Inflammatory macrophage treated with lipopolysaccharide for 4 hours (primary cell): ENCODE measurements at regions not wholly inside any gene's neighbourhood (a gene's known extent, or its start where the extent isn't known, plus 50 kb on each side); places are given as distances from the start of the nearest gene placed in this dataset.
A peak's percentile ranks its signal among the peaks of the same experiment; 100 is the strongest.
"Not testable (repeated sequence)": the region's sequence is repeated elsewhere in the genome, so short reads cannot be mapped to it uniquely, and the experiment has no call there.

ENCODE experiments used
- DNase-seq: peaks from one replicate; pipeline ENCODE4 v3.0.0-alpha.2; 2020

GRCh38 chr15:93940226-93940625, 291.1 kb upstream of the MCTP2 start:
- no peak for DNase-seq

DNA sequence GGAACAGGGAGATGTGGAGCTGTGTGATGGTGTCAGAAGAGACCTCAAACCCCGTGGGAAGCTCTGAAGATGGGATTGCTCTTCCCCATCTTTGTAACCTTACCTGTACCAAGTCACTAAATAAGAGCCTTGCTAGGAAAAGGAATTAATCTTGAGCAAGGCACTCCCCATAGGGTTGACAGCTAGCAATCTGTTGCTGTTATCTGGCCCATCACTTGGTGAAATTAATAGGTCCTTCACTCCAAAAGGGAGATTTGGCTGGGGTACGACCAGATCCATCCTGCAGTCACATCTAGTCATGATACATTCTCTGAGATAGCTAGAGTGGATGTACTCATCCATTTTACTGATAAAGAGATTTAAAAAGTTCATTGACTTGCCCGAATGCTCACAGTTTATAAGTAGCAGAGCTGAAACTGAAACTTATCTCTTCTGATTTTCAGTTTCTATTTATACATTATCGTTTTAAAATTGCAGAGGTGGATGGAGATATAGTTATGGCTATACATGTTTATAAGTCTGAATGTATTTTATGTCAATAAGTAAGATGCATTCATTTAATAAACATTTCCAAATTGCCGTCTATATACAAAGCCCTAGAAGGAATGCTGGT, 299.1 kb upstream of the MCTP2 start:
- DNase-seq = no peak

GRCh38 chr15:93929375-93930094, 301.8 kb upstream of the MCTP2 start:
- no peak for DNase-seq

DNA sequence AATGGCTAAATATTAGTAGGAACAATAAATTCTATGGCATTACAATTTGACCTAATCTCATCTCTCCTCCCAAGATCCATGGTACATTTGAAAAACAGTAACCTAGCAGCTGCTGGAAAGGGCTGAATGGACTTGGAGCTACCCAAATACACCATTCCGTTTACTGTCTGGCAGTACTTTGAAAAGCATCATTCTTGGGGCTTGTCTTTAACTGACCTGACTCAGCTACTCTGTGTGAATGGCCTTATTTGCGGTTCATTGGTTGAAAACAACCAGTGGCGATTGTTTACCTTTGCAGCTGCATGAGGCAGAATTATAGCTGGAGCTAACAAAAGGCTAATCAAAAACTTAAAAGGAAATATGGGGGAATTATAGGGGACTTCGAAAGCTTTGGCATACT, 311.2 kb upstream of the MCTP2 start:
- no peak for DNase-seq

GRCh38 chr15:93918801-93919200, 312.6 kb upstream of the MCTP2 start:
- not testable (repeated sequence) for DNase-seq

DNA sequence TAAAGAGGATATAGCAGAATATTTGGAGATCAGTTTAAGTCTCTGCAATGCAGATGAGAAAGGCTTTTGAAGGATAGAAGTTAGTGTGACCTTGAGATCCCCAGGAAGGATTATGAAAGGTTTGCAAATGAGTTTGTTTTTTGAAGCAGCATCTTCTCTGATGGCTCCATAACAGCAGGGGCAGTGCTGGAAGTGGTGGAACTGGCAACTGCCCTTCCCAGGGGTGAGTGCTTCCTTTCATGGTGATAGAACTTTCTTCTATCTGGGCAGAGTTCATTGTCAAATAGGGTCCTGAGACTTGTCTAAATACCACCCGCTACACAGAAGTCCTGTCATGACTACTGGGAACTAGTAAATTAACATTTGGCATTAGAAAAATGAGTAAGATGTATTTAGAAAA, 314.2 kb upstream of the MCTP2 start:
- DNase-seq = no peak

DNA sequence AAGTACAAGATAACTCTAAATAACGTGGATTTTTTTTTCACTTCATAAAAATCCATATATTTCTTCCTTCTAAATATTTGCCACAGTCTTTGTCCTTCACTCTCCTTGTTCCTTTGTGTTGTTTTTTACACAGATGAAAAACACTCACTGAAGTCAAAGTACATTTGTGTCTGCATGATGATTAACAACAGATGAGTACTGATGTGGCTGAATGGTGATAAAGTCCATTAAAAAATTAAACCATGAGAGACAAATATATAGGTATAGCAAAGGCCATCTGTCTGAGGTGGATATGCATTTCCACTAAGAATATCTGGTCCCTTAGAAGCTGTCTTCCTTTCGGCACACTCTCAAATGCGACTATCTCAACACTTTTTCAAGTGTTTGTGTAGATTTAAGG, 317.5 kb upstream of the MCTP2 start:
- DNase-seq = no peak

- no peak for DNase-seq
These were observed 318.1 kb upstream of the MCTP2 start for GRCh38 chr15:93913310-93913709.

DNA sequence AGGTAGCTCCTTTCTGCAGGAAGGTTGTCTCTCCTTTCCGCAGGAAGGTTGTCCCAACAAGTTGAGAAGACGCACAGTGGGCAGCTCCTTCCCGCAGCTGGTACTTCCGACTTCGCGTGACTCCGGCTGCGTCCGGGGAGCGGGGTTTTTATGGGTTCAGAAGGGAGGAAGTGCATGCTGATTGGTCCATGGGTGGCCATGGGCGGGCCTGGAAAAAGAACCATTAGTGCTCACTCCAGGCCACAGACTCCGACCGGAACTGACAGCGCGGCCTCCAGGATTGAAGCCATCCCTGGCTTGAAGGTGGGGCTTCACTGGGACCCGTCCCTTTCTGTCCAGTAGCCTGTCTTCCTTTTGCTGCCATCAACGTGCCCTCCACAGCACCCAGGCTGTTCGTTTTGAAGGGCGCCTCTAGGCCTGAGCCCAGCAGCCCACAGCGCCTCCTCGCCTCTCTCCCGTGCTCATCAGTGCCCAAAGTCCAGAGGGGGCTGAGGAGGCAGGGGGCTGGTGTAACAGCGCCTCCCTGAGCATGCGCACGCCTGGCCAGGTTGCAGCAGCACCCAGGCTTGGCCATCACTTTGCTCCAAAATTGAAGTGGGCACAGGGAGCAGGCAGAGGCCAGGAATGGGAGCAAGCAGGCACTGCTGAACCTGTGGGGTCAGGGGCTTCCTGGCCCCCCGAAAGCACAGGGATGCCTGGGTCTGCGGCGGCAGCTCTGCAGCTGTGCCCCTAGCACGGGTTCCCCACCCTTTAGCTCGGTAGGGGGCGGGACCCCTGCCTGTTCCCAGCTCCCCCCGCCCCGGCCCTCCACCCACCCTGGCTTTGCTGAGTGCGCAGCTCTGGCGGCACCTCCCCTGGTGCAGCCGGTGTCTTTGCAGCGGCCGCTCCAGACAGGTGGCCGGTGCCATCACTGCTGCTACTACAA, 330.6 kb upstream of the MCTP2 start:
- DNase-seq = no peak

DNA sequence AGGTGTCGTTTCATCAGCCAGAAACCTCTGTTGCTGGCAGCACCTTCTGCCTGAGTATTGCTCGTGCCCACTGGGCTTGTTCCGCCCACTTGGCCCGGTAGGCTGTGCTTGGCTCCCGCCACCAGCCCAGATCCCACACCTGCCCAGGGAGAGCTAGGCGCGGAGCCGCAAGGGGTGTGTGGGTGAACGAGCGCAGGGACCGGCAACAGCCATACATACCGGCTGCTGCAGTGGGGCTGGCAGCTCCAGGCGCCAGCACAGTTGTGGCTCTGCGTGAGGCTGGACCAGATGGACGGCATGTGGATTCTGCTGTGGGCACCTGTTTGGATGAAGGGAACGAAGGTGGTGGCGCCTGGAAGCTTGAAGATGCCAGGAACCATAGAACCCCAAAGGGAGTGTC, 331.5 kb upstream of the MCTP2 start:
- no peak for DNase-seq

DNA sequence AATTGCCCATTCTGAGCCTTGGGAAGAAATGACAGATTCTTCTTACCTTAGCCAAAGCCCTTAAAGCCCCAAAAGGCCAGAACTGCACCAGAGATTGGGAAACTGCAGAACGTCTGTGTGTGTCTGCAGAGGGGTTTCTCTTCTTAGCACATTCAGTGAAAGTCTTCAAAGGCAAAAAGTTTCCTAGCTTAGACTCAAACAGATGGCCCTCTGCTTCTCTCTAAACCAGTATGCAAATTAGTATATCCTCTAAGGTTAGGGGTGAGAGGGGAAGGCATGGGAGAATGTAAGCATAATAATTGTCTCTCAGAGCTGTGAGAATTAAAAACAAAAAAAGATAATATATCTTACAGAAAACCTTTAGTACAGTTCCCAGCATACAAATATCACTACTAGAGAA, 334.0 kb upstream of the MCTP2 start:
- no peak for DNase-seq

DNA sequence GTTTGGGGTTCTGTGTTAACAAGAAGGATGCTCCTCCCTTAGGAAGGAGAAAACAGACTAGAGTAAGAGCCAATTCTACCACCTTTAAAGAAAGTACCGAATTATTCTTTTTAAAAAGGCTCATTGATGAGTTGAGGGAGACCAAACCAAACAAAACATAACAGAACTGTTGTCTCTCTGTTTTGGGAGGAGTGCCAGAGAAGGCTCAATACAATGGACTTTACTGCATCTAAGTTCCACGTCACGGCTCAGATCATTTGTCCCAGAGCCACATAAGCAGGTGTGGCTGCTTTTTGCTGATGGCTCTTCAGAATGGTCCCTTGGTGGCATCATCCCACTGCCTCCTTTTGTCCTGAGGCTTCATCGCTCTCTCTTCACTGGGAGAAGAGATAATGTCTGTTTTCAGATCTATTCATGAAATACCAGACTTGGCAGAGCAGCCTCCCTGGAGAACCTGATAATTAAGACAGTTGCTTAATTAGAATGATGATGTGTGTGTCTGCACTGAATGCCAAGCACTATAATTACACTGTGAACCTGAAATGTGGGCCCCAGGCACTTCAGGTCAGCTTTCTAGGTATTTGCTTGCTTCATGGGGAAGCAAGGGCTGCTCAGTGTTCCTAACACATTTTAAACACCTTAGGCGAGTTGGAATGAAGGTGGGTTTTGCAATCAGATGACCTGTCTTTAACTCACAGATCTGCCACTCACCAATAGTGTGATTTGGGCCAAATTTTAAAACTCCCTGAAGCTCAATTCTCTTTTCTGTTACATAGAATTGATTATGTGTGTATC, 335.2 kb upstream of the MCTP2 start:
- DNase-seq = no peak

DNA sequence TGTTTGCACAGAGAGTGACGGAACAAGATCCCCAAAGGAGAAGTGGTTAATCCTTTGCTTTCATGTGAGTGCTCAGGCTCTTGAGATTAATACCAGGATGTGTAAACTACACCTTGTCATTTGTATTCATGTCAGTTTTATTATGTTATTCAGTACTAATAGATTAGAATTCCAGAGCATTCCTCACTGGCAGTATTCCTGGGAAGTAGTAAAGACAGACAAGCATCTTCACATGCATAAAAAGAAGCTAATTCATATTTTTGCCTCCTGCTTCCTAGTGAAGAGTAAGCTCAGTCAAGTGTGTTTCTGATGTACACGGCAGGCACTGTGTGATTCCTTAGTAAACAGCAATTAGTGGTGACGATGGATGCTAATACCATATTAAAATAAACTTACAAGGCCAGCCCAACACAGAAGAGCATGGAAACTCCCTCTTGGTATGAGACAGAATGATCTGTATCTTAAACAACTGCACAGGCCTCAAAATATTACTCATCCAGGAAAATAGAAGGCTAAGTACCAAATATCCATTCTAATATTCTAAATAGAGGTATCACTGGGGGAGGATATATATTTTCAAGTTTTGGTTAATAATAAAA, 336.8 kb upstream of the MCTP2 start:
- DNase-seq = no peak

GRCh38 chr15:93887151-93887550, 344.2 kb upstream of the MCTP2 start:
- DNase-seq = no peak

DNA sequence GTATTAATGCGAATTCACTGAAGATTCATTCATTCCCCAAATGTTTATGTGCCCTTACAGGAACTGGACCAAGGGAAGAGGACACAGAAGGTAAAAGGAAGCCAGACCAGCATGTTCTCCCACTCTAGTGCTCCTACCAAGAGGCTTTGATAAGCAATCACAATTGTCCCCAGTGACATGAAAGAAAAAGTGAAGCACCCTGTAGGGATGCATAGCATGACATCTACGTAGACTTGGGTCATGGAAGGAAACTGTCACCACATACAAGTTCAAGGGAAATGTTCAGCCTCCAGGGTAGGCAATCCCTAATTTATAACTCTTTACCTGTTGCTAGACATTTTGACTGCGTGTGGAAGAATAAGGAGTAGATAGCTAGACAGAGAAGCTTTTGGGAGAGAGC, 348.6 kb upstream of the MCTP2 start:
- no peak for DNase-seq

DNA sequence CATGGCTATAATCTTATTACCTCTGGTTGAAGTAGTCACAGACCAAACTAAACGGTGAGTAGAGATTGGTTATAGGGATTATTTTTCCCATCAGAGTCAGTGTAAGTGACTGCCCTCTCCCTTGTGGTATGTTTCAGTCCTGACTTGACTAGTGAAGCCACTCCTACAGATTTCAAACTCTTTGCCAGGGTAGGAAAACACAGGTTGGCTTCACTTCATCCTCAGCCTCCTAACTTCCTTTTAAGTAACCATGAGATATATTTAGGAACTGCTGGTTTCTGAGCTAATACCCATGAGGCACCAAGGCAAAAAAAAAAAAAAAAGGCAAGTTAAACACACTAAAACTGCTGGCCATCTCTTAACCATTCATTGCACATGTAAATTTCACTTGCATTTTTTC, 349.2 kb upstream of the MCTP2 start:
- peak; percentile 8 for DNase-seq

DNA sequence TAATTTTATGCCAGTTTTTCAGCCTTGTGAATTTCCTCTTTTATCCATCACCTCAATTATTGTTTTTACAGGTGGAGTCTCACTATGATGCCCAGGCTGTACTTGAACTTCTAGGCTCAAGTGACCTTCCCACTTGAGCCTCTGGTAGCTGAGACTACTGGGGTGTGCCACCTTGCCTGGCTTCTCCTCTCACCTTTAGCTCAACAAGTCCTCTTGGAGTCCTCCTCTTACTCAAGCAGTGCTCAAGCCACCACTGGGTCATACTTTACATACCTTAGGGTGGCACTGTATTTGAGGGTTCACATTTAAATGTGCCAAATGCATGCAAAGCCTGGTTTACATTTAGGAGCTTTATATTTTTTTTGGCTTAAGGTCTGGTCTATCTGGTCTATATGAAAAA, 350.1 kb upstream of the MCTP2 start:
- no peak for DNase-seq

- no peak for DNase-seq
These were observed 351.0 kb upstream of the MCTP2 start for GRCh38 chr15:93880358-93880757.

GRCh38 chr15:93870583-93870982, 360.8 kb upstream of the MCTP2 start:
- DNase-seq = no peak

DNA sequence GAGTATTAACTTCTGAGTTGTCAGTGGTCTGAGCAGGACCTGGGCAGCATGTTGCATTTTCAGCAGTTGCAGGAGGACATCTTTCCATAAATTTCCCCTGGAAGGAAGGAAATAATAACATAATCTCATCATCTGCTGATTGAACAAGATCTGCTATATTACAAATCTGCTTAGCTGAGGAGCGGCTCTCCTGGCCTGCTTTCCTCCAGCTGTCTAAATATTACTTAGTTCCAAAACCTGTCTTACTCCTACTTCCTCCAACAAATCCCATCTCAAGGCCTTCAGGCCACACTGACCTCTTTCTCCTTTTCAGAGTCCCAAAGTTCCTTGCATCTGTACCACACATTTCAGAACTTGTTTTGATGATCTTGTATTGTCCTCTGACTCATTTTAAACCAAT, 364.4 kb upstream of the MCTP2 start:
- no peak for DNase-seq

GRCh38 chr15:93866476-93866875, 364.9 kb upstream of the MCTP2 start:
- no peak for DNase-seq

DNA sequence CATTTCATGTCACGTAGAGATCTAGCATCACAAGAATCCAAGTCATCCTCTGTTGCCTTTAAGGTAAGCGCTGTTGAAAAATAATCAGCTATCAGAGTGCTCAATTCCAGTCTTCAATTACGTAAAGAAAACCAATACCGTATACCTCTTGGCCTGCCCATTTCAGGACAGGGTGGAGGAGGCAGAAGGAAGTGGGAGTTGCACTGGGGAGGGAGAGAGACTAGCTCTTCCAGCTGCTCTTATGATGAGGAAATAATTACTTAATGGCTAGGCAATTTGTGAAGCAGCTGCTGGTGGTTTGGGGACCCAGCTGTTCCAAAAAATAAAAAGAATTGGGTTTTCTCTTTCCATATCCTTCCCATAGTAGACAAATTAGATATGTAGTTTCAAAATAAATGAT, 365.8 kb upstream of the MCTP2 start:
- peak; percentile 68 for DNase-seq

GRCh38 chr15:93862791-93863190, 368.6 kb upstream of the MCTP2 start:
- DNase-seq = peak; percentile 91
